ENCODE measurements at regions not wholly inside any gene's neighbourhood (a gene's known extent, or its start where the extent isn't known, plus 50 kb on each side); places are given as distances from the start of the nearest gene placed in this dataset.

DNA sequence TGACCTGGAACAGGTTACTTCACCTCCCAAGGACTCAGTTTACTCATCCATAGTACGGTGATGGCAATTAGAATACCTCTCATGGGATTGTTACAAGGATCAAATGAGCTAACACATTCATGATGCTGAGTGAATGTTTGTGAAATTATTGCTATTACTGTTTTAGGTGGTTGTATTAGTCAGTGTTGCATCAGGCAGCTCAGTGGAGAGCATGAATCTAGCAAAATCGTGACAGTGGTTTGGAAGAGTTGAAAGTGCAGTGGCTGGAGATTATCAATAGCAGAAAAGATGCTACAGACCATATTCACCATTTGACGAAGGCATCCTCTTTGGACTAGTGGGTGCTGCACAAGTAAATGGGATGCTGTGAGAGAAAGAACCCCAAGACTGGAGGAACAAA, 50.4 kb upstream of the CTNNBL1 start:
- peaks cover 0 to under 1% (median 0%) of the 10 kb centered on the region in 9 donors for H3K4me1 ChIP-seq
- WGBS, 2 donors = 70 to 75% methylated on average over 3 of the region's 3 CpGs
- no peaks in the 10 kb centered on the region for H3K36me3 ChIP-seq
- H3K9me3 ChIP-seq = no peaks in the 10 kb centered on the region
- no peak overlapping the region for H3K27ac ChIP-seq
- DNase-seq (no peak), ATAC-seq (no peak)
- intact Hi-C loops (cut with DNase I) = no loop called here
- no peak for TF ChIP-seq CTCF (IDR thresholded peaks at IDR 0.05)
- peaks cover 4 to 49% (median 24%) of the 10 kb centered on the region in 7 donors for H3K27me3 ChIP-seq
- H3K4me3 ChIP-seq = no peak overlapping the region

DNA sequence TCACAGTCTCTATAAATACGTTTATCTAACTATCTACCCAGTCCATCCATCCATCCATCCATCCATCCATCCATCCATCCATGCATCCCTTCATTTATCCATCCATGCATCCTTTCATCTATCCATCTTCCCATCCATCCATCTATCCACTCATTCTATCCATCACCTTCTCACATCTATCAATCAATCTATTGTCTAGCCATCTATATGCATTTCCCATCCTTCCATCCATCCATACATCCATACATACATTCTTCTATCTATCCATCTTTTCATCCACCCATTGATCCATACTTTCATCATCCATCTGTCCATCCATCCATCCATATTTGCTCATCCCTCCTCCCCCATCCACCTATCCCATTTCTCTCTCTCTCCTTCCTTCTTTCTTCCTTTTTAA, 51.6 kb upstream of the CTNNBL1 start:
- Histone ChIP-seq H3K36me3 (no peaks in the 10 kb centered on the region), H3K9me3 (no peaks in the 10 kb centered on the region), H3K4me3 (no peak overlapping the region), H3K27me3 (peaks cover 4 to 49% (median 24%) of the 10 kb centered on the region in 7 donors), H3K27ac (no peak overlapping the region), H3K4me1 (no peaks in the 10 kb centered on the region)
- TF ChIP-seq CTCF (IDR thresholded peaks at IDR 0.05) = no peak
- no peak for DNase-seq
- no peak for ATAC-seq
- WGBS, 2 donors = 63 to 85% methylated on average over 1 of the region's 1 CpG
- intact Hi-C loops (cut with DNase I) = no loop called here

GRCh38 chr20:37640600-37641561, 52.9 kb upstream of the CTNNBL1 start:
- Histone ChIP-seq H3K4me1 (no peaks in the 10 kb centered on the region), H3K4me3 (no peak overlapping the region), H3K36me3 (no peaks in the 10 kb centered on the region), H3K27ac (no peak overlapping the region), H3K9me3 (peaks cover 0 to 4% (median 0%) of the 10 kb centered on the region in 11 donors), H3K27me3 (peaks cover 4 to 58% (median 24%) of the 10 kb centered on the region in 7 donors)
- TF ChIP-seq CTCF (IDR thresholded peaks at IDR 0.05) = no peak
- no peak for DNase-seq
- WGBS, 2 donors = 34 to 39% methylated on average over 13 of the region's 13 CpGs
- ATAC-seq = no peak
- intact Hi-C loops (cut with DNase I) = no loop called here

GRCh38 chr20:37638527-37638926, 55.3 kb upstream of the CTNNBL1 start:
- no peaks in the 10 kb centered on the region for H3K4me1 ChIP-seq
- intact Hi-C loops (cut with DNase I) = no loop called here
- no peak for ATAC-seq
- H3K27me3 ChIP-seq = peaks cover 4 to 47% (median 16%) of the 10 kb centered on the region in 7 donors
- H3K9me3 ChIP-seq = peaks cover 0 to 22% (median 0%) of the 10 kb centered on the region in 11 donors
- H3K36me3 ChIP-seq = no peaks in the 10 kb centered on the region
- H3K4me3 ChIP-seq = no peak overlapping the region
- 79 to 86% methylated on average over 2 of the region's 2 CpGs for WGBS, 2 donors
- no peak for DNase-seq
- no peak for TF ChIP-seq CTCF (IDR thresholded peaks at IDR 0.05)
- H3K27ac ChIP-seq = no peak overlapping the region
